Skin of body (tissue), 1 donor: ENCODE measurements at regions not wholly inside any gene's neighbourhood (a gene's known extent, or its start where the extent isn't known, plus 50 kb on each side); places are given as distances from the start of the nearest gene placed in this dataset.
"Not testable (repeated sequence)": the region's sequence is repeated elsewhere in the genome, so short reads cannot be mapped to it uniquely, and the experiment has no call there.

Source experiments
- DNase-seq: peaks from one replicate; lab custom pipeline; 2025; lab: John Stamatoyannopoulos, UW

GRCh38 chr1:38193040-38193439 lies 146.4 kb upstream of the POU3F1 start:
- DNase-seq = no peak

- DNase-seq = no peak
These were observed 144.9 kb upstream of the POU3F1 start for GRCh38 chr1:38191461-38191860.

- DNase-seq = no peak
These were observed 144.4 kb upstream of the POU3F1 start for GRCh38 chr1:38190983-38191382.

GRCh38 chr1:38187552-38187951 lies 141.0 kb upstream of the POU3F1 start:
- no peak for DNase-seq

- DNase-seq = no peak
These were observed 140.0 kb upstream of the POU3F1 start for GRCh38 chr1:38186566-38186965.

GRCh38 chr1:38185913-38186312 lies 139.3 kb upstream of the POU3F1 start:
- DNase-seq = no peak

- no peak for DNase-seq
These were observed 137.2 kb upstream of the POU3F1 start for GRCh38 chr1:38183747-38184146.

- no peak for DNase-seq
These were observed 136.5 kb upstream of the POU3F1 start for GRCh38 chr1:38183096-38183495.

- DNase-seq = not testable (repeated sequence)
These were observed 133.8 kb upstream of the POU3F1 start for GRCh38 chr1:38180388-38180787.

- peak; percentile 5 for DNase-seq
These were observed 132.9 kb upstream of the POU3F1 start for GRCh38 chr1:38179483-38179882.

GRCh38 chr1:38178216-38178615 lies 131.6 kb upstream of the POU3F1 start:
- no peak for DNase-seq

GRCh38 chr1:38175121-38175520 lies 128.5 kb upstream of the POU3F1 start:
- no peak for DNase-seq

- DNase-seq = no peak
These were observed 127.3 kb upstream of the POU3F1 start for GRCh38 chr1:38173848-38174247.

- no peak for DNase-seq
These were observed 126.7 kb upstream of the POU3F1 start for GRCh38 chr1:38173157-38173831.

- DNase-seq = no peak
These were observed 122.5 kb upstream of the POU3F1 start for GRCh38 chr1:38169121-38169520.

- DNase-seq = no peak
These were observed 121.8 kb upstream of the POU3F1 start for GRCh38 chr1:38168365-38168764.

- DNase-seq = no peak
These were observed 119.9 kb upstream of the POU3F1 start for GRCh38 chr1:38166461-38166860.

GRCh38 chr1:38153778-38154470 lies 107.3 kb upstream of the POU3F1 start:
- DNase-seq = no peak

GRCh38 chr1:38153066-38153777 lies 106.6 kb upstream of the POU3F1 start:
- DNase-seq = no peak

GRCh38 chr1:38152351-38153065 lies 105.9 kb upstream of the POU3F1 start:
- no peak for DNase-seq

- DNase-seq = no peak
These were observed 104.8 kb upstream of the POU3F1 start for GRCh38 chr1:38151399-38151798.

- not testable (repeated sequence) for DNase-seq
These were observed 99.5 kb upstream of the POU3F1 start for GRCh38 chr1:38146079-38146478.
